ENCODE measurements at regions not wholly inside any gene's neighbourhood (a gene's known extent, or its start where the extent isn't known, plus 50 kb on each side); places are given as distances from the start of the nearest gene placed in this dataset.

DNA sequence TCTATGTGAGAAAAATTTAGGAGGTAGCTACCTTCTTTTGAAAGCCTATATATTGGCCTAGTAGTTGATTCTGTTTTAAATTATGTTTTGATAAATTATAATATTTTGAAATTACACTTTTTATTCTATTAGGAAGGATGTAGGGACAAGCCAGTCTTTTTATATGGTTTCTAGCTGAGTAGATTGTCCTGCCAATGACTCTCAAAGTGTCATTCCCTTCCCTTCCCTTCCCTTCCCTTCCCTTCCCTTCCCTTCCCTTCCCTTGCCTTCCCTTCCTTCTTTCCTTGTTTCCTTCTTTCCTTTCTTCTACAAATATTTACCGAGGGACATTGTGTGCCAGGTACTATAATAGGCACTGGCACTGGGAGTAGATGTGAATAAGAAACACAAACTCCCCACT lies 99.7 kb upstream of the HDAC9 start:
- no TSS peak for BruUV-seq (replicated peaks)
- no peak for TF ChIP-seq CBX3 (IDR thresholded peaks at IDR 0.05; ENCODE audit: low read depth)
- no peak for TF ChIP-seq POLR2A (IDR thresholded peaks at IDR 0.05; ENCODE audit: borderline replicate concordance, extremely low read depth, insufficient read depth, insufficient read length)
- TF ChIP-seq YY1 (IDR thresholded peaks at IDR 0.05; ENCODE audit: extremely low read depth, insufficient replicate concordance, low read depth, low read length): no peak
- TF ChIP-seq FOSL1 (IDR thresholded peaks at IDR 0.05; ENCODE audit: low read depth): no peak
- TF ChIP-seq, protein P1, sequence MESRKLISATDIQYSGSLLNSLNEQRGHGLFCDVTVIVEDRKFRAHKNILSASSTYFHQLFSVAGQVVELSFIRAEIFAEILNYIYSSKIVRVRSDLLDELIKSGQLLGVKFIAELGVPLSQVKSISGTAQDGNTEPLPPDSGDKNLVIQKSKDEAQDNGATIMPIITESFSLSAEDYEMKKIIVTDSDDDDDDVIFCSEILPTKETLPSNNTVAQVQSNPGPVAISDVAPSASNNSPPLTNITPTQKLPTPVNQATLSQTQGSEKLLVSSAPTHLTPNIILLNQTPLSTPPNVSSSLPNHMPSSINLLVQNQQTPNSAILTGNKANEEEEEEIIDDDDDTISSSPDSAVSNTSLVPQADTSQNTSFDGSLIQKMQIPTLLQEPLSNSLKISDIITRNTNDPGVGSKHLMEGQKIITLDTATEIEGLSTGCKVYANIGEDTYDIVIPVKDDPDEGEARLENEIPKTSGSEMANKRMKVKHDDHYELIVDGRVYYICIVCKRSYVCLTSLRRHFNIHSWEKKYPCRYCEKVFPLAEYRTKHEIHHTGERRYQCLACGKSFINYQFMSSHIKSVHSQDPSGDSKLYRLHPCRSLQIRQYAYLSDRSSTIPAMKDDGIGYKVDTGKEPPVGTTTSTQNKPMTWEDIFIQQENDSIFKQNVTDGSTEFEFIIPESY (IDR thresholded peaks at IDR 0.05; ENCODE audit: extremely low read depth, insufficient replicate concordance, low read length): no peak
- TF ChIP-seq, protein P2, sequence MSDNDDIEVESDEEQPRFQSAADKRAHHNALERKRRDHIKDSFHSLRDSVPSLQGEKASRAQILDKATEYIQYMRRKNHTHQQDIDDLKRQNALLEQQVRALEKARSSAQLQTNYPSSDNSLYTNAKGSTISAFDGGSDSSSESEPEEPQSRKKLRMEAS (IDR thresholded peaks at IDR 0.05): no peak
- TF ChIP-seq, protein P3, sequence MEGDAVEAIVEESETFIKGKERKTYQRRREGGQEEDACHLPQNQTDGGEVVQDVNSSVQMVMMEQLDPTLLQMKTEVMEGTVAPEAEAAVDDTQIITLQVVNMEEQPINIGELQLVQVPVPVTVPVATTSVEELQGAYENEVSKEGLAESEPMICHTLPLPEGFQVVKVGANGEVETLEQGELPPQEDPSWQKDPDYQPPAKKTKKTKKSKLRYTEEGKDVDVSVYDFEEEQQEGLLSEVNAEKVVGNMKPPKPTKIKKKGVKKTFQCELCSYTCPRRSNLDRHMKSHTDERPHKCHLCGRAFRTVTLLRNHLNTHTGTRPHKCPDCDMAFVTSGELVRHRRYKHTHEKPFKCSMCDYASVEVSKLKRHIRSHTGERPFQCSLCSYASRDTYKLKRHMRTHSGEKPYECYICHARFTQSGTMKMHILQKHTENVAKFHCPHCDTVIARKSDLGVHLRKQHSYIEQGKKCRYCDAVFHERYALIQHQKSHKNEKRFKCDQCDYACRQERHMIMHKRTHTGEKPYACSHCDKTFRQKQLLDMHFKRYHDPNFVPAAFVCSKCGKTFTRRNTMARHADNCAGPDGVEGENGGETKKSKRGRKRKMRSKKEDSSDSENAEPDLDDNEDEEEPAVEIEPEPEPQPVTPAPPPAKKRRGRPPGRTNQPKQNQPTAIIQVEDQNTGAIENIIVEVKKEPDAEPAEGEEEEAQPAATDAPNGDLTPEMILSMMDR (IDR thresholded peaks at IDR 0.05 in 2 of 3, conservative IDR thresholded peaks at IDR 0.05 in 1 of 3; ENCODE audit: borderline replicate concordance in 1 of 3, insufficient read depth in 1 of 3, low read depth in 2 of 3, low read length in 2 of 3): no peak
- TF ChIP-seq JUND (IDR thresholded peaks at IDR 0.05): no peak
- no peak for TF ChIP-seq CEBPB (IDR thresholded peaks at IDR 0.05; ENCODE audit: low read depth)
- TF ChIP-seq, protein P4, sequence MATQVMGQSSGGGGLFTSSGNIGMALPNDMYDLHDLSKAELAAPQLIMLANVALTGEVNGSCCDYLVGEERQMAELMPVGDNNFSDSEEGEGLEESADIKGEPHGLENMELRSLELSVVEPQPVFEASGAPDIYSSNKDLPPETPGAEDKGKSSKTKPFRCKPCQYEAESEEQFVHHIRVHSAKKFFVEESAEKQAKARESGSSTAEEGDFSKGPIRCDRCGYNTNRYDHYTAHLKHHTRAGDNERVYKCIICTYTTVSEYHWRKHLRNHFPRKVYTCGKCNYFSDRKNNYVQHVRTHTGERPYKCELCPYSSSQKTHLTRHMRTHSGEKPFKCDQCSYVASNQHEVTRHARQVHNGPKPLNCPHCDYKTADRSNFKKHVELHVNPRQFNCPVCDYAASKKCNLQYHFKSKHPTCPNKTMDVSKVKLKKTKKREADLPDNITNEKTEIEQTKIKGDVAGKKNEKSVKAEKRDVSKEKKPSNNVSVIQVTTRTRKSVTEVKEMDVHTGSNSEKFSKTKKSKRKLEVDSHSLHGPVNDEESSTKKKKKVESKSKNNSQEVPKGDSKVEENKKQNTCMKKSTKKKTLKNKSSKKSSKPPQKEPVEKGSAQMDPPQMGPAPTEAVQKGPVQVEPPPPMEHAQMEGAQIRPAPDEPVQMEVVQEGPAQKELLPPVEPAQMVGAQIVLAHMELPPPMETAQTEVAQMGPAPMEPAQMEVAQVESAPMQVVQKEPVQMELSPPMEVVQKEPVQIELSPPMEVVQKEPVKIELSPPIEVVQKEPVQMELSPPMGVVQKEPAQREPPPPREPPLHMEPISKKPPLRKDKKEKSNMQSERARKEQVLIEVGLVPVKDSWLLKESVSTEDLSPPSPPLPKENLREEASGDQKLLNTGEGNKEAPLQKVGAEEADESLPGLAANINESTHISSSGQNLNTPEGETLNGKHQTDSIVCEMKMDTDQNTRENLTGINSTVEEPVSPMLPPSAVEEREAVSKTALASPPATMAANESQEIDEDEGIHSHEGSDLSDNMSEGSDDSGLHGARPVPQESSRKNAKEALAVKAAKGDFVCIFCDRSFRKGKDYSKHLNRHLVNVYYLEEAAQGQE (IDR thresholded peaks at IDR 0.05; ENCODE audit: low read depth): no peak
- no peak for TF ChIP-seq SP1 (IDR thresholded peaks at IDR 0.05; ENCODE audit: low read depth)
- TF ChIP-seq, protein P5, sequence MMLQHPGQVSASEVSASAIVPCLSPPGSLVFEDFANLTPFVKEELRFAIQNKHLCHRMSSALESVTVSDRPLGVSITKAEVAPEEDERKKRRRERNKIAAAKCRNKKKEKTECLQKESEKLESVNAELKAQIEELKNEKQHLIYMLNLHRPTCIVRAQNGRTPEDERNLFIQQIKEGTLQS (IDR thresholded peaks at IDR 0.05): no peak
- TF ChIP-seq EZH2phosphoT487 (IDR thresholded peaks at IDR 0.05; ENCODE audit: borderline replicate concordance): no peak
- TF ChIP-seq TCF7L2 (IDR thresholded peaks at IDR 0.05; ENCODE audit: borderline replicate concordance, extremely low read depth, insufficient read depth, insufficient read length): no peak
- TF ChIP-seq SRF (IDR thresholded peaks at IDR 0.05; ENCODE audit: low read depth): no peak
- TF ChIP-seq SIN3A (IDR thresholded peaks at IDR 0.05; ENCODE audit: low read depth): no peak
- no peak for TF ChIP-seq POLR2AphosphoS5 (IDR thresholded peaks at IDR 0.05; ENCODE audit: low read depth, low read length)
- TF ChIP-seq RAD21 (IDR thresholded peaks at IDR 0.05; ENCODE audit: low read depth): no peak
- Histone ChIP-seq H3K9me3 (ENCODE audit: control insufficient read depth in 1 of 2, insufficient read depth in 1 of 2, low read depth in 1 of 2, low read length in 2 of 2) (no peaks in the 10 kb centered on the region), H4K20me1 (ENCODE audit: insufficient read depth) (no peaks in the 10 kb centered on the region), H3K4me2 (ENCODE audit: low read length) (no peak overlapping the region), H2AFZ (ENCODE audit: low read depth, low read length, poor library complexity, severe bottlenecking) (no peak overlapping the region), H3K9me2 (ENCODE audit: insufficient read depth) (no peaks in the 10 kb centered on the region), H3K27me3 (ENCODE audit: insufficient read depth, low read length) (no peaks in the 10 kb centered on the region), H3K4me3 (replicated peaks in 1 of 2; ENCODE audit: low read depth in 1 of 2, low read length in 2 of 2) (no peak overlapping the region), H3K79me2 (ENCODE audit: insufficient read depth, low read length) (no peaks in the 10 kb centered on the region), H3K27ac (ENCODE audit: low read depth, low read length) (no peak overlapping the region), H3K36me3 (ENCODE audit: control insufficient read depth in 1 of 2, insufficient read depth in 2 of 2, low read length in 2 of 2) (no peaks in the 10 kb centered on the region), H3K4me1 (ENCODE audit: control insufficient read depth in 1 of 2, insufficient read depth in 2 of 2, low read length in 2 of 2) (no peaks in the 10 kb centered on the region), H3K9ac (ENCODE audit: low read length) (no peak overlapping the region)
- CTCF ChIA-PET: no interaction called here
- RAD21 ChIA-PET (ENCODE audit: low non-redundant PET in 1 of 2, low total read pairs in 2 of 2, uncharacterized antibody in 2 of 2, unreplicated experiment in 2 of 2): no interaction called here
- POLR2A ChIA-PET: no interaction called here
- ATAC-seq: no peak
- intact Hi-C loops (cut with micrococcal nuclease): no loop called here
- no peak for DNase-seq (ENCODE audit: low read depth, low spot score)
